ENCODE measurements at regions not wholly inside any gene's neighbourhood (a gene's known extent, or its start where the extent isn't known, plus 50 kb on each side); places are given as distances from the start of the nearest gene placed in this dataset.

GRCh38 chr5:124212934-124213333, 533.5 kb downstream of the ZNF608 start:
- intact Hi-C loops (cut with DNase I): no loop called here
- no peak for DNase-seq
- no peak for FAIRE-seq

DNA sequence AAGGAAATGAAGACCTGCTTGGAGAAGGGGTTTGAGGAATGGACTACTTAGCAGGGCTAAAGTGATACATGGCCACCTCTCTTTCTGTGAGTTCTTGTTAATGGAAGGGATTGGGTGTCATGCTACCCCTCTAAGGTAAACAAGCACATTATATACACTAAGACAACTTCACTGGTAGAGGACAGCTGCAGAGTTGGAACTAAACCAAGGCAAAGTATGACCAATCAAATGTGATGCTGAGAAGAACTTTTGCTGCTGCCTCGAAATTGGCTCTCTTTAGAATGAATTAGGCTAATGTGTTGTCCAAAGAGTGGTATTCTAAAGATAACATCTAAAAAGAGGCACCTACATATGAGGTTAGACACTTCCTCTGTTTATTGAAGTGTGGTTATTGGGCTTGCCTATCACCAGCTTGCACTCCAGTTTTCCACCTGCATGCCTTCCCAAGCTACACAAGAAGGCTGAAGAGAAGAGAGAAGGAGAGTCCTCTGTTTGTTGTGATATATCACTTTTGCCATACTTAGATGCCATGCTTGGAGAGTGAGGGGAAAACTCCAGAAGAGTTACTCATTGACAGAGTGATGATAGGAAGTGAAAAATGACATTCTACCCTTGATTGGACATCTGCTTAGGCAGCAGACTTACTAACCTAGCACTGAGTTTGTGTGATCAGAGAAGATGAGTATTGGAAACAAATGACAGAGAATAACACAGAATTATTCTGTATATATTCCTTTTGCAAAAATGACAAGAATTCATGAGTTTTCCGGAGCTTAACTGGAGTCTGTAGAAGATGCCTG, 536.1 kb downstream of the ZNF608 start:
- ATAC-seq (no peak), FAIRE-seq (no peak), DNase-seq (no peak)
- Histone ChIP-seq H3K4me3 (no peak overlapping the region), H3K27ac (no peak overlapping the region), H3K36me3 (no peaks in the 10 kb centered on the region), H3K9me3 (no peaks in the 10 kb centered on the region), H3K4me1 (no peaks in the 10 kb centered on the region), H3K27me3 (no peaks in the 10 kb centered on the region)
- intact Hi-C loops (cut with DNase I): no loop called here
- TF ChIP-seq, protein P1, sequence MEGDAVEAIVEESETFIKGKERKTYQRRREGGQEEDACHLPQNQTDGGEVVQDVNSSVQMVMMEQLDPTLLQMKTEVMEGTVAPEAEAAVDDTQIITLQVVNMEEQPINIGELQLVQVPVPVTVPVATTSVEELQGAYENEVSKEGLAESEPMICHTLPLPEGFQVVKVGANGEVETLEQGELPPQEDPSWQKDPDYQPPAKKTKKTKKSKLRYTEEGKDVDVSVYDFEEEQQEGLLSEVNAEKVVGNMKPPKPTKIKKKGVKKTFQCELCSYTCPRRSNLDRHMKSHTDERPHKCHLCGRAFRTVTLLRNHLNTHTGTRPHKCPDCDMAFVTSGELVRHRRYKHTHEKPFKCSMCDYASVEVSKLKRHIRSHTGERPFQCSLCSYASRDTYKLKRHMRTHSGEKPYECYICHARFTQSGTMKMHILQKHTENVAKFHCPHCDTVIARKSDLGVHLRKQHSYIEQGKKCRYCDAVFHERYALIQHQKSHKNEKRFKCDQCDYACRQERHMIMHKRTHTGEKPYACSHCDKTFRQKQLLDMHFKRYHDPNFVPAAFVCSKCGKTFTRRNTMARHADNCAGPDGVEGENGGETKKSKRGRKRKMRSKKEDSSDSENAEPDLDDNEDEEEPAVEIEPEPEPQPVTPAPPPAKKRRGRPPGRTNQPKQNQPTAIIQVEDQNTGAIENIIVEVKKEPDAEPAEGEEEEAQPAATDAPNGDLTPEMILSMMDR (IDR thresholded peaks at IDR 0.05): no peak
- 74 to 81% methylated on average over 2 of the region's 2 CpGs for WGBS, 2 donors

More at GRCh38 chr5:124212934-124213333, 533.5 kb downstream of the ZNF608 start:
- no peak overlapping the region for H3K4me3 ChIP-seq
- WGBS, 2 donors: 71 to 80% methylated on average over 9 of the region's 9 CpGs
- no peaks in the 10 kb centered on the region for H3K4me1 ChIP-seq
- ATAC-seq: no peak
- no peak overlapping the region for H3K27ac ChIP-seq
- no peaks in the 10 kb centered on the region for H3K27me3 ChIP-seq
- TF ChIP-seq, protein P1 (IDR thresholded peaks at IDR 0.05): no peak
- H3K9me3 ChIP-seq: no peaks in the 10 kb centered on the region
- no peaks in the 10 kb centered on the region for H3K36me3 ChIP-seq

DNA sequence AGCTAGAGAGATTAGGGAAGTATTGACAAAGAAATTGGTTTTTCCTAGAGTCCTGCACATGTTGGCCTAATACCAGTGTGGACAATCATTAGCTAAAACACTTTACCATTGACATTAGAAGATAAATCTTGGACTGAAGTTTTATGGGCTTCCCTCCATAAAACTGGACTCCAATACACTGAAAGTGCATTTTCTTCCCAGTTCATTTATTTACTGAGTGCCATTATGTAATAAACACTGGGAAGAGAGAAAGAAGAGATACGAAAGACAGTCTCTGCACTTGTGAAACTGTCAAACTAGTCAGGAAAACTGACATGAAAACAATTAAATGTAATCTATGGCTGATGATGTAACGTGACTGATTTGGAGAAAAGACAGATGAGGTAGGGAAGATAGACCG, 539.3 kb downstream of the ZNF608 start:
- FAIRE-seq (no peak), ATAC-seq (peak in 1 of 4 donors; percentile 66), DNase-seq (no peak)
- Histone ChIP-seq H3K4me3 (no peak overlapping the region), H3K27ac (no peak overlapping the region), H3K36me3 (no peaks in the 10 kb centered on the region), H3K27me3 (no peaks in the 10 kb centered on the region), H3K9me3 (no peaks in the 10 kb centered on the region), H3K4me1 (no peaks in the 10 kb centered on the region)
- 35 to 40% methylated on average over 3 of the region's 3 CpGs for WGBS, 2 donors
- intact Hi-C loops (cut with DNase I): no loop called here
- TF ChIP-seq, protein P1 (IDR thresholded peaks at IDR 0.05): no peak

DNA sequence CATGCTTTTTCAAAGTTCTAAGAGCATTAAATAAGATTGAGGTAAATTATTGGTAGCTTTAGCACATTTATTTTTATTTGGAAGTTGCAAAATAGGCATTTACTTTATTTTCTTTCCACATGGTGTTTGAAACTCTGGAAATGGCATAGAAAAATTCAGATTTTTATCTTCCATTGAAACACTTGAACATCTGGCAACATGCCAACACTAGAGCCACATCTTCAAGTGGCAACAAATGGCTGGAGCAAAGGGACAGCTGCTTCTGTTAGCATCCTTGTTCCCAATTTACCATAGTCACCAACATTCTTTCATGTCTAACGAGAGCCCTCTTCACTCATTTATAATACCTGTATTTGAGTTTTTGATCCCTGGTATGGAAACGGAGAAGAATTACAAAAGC, 539.9 kb downstream of the ZNF608 start:
- FAIRE-seq: no peak
- WGBS, 2 donors: 51 to 79% methylated on average over 2 of the region's 2 CpGs
- H3K4me3 ChIP-seq: no peak overlapping the region
- H3K9me3 ChIP-seq: no peaks in the 10 kb centered on the region
- H3K36me3 ChIP-seq: no peaks in the 10 kb centered on the region
- DNase-seq: no peak
- TF ChIP-seq, protein P1 (IDR thresholded peaks at IDR 0.05): no peak
- intact Hi-C loops (cut with DNase I): no loop called here
- H3K4me1 ChIP-seq: no peaks in the 10 kb centered on the region
- H3K27ac ChIP-seq: no peak overlapping the region
- no peak for ATAC-seq
- no peaks in the 10 kb centered on the region for H3K27me3 ChIP-seq

- TF ChIP-seq, protein P1 (IDR thresholded peaks at IDR 0.05): no peak
- no peak for FAIRE-seq
- 97 to 98% methylated on average over 4 of the region's 4 CpGs for WGBS, 2 donors
- no peaks in the 10 kb centered on the region for H3K9me3 ChIP-seq
- ATAC-seq: no peak
- no peak for DNase-seq
- H3K27ac ChIP-seq: no peak overlapping the region
- intact Hi-C loops (cut with DNase I): no loop called here
- H3K4me1 ChIP-seq: no peaks in the 10 kb centered on the region
- H3K36me3 ChIP-seq: no peaks in the 10 kb centered on the region
- H3K27me3 ChIP-seq: no peaks in the 10 kb centered on the region
- no peak overlapping the region for H3K4me3 ChIP-seq
Measured at GRCh38 chr5:124203303-124203702, 543.1 kb downstream of the ZNF608 start.
